ENCODE measurements at regions not wholly inside any gene's neighbourhood (a gene's known extent, or its start where the extent isn't known, plus 50 kb on each side); places are given as distances from the start of the nearest gene placed in this dataset.

- no peaks in the 10 kb centered on the region for H3K9me3 ChIP-seq (ENCODE audit: control insufficient read depth, low read length)
- H3K27ac ChIP-seq, result no peak overlapping the region
- no peak overlapping the region for H2AFZ ChIP-seq
- no peaks in the 10 kb centered on the region for H3K27me3 ChIP-seq (ENCODE audit: control insufficient read depth, insufficient read depth, low read length)
- H3K36me3 ChIP-seq (ENCODE audit: control insufficient read depth, insufficient read depth, low read length), result no peaks in the 10 kb centered on the region
- H3K9ac ChIP-seq, result no peak overlapping the region
- no peaks in the 10 kb centered on the region for H3K4me1 ChIP-seq
- H3K4me3 ChIP-seq (ENCODE audit: low read depth, low read length), result no peak overlapping the region
- H3K4me2 ChIP-seq (ENCODE audit: low read length), result no peak overlapping the region
- no peak for TF ChIP-seq CTCF (IDR thresholded peaks at IDR 0.05)
- H3K79me2 ChIP-seq, result no peaks in the 10 kb centered on the region
These were observed 211.0 kb downstream of the PIK3C3 start for GRCh38 chr18:42165922-42166513.

GRCh38 chr18:42168487-42168886, 213.5 kb downstream of the PIK3C3 start:
- no peak overlapping the region for H3K4me2 ChIP-seq (ENCODE audit: low read length)
- no peak for TF ChIP-seq CTCF (IDR thresholded peaks at IDR 0.05)
- H3K9ac ChIP-seq, result no peak overlapping the region
- no peaks in the 10 kb centered on the region for H3K9me3 ChIP-seq (ENCODE audit: control insufficient read depth, low read length)
- H3K4me3 ChIP-seq (ENCODE audit: low read depth, low read length), result no peak overlapping the region
- H2AFZ ChIP-seq, result no peak overlapping the region
- no peaks in the 10 kb centered on the region for H3K79me2 ChIP-seq
- H3K27me3 ChIP-seq (ENCODE audit: control insufficient read depth, insufficient read depth, low read length), result no peaks in the 10 kb centered on the region
- no peaks in the 10 kb centered on the region for H3K36me3 ChIP-seq (ENCODE audit: control insufficient read depth, insufficient read depth, low read length)
- no peak overlapping the region for H3K27ac ChIP-seq
- no peaks in the 10 kb centered on the region for H3K4me1 ChIP-seq

GRCh38 chr18:42168907-42169306, 213.9 kb downstream of the PIK3C3 start:
- H3K9ac ChIP-seq, result no peak overlapping the region
- H2AFZ ChIP-seq, result no peak overlapping the region
- H3K4me1 ChIP-seq, result no peaks in the 10 kb centered on the region
- no peaks in the 10 kb centered on the region for H3K36me3 ChIP-seq (ENCODE audit: control insufficient read depth, insufficient read depth, low read length)
- TF ChIP-seq CTCF (IDR thresholded peaks at IDR 0.05), result no peak
- no peaks in the 10 kb centered on the region for H3K9me3 ChIP-seq (ENCODE audit: control insufficient read depth, low read length)
- H3K4me3 ChIP-seq (ENCODE audit: low read depth, low read length), result no peak overlapping the region
- no peak overlapping the region for H3K4me2 ChIP-seq (ENCODE audit: low read length)
- H3K27ac ChIP-seq, result no peak overlapping the region
- H3K79me2 ChIP-seq, result no peaks in the 10 kb centered on the region
- H3K27me3 ChIP-seq (ENCODE audit: control insufficient read depth, insufficient read depth, low read length), result no peaks in the 10 kb centered on the region

GRCh38 chr18:42174909-42175308, 219.9 kb downstream of the PIK3C3 start:
- TF ChIP-seq CTCF (IDR thresholded peaks at IDR 0.05), result no peak
- Histone ChIP-seq H3K79me2 (no peaks in the 10 kb centered on the region), H3K4me3 (ENCODE audit: low read depth, low read length) (no peak overlapping the region), H3K27me3 (ENCODE audit: control insufficient read depth, insufficient read depth, low read length) (no peaks in the 10 kb centered on the region), H3K4me1 (no peaks in the 10 kb centered on the region), H3K9me3 (ENCODE audit: control insufficient read depth, low read length) (no peaks in the 10 kb centered on the region), H3K27ac (no peak overlapping the region), H3K4me2 (ENCODE audit: low read length) (no peak overlapping the region), H3K36me3 (ENCODE audit: control insufficient read depth, insufficient read depth, low read length) (no peaks in the 10 kb centered on the region), H3K9ac (no peak overlapping the region), H2AFZ (no peak overlapping the region)

GRCh38 chr18:42176599-42176998, 221.6 kb downstream of the PIK3C3 start:
- Histone ChIP-seq H3K4me1 (no peaks in the 10 kb centered on the region), H3K79me2 (no peaks in the 10 kb centered on the region), H3K4me2 (ENCODE audit: low read length) (no peak overlapping the region), H3K4me3 (ENCODE audit: low read depth, low read length) (no peak overlapping the region), H3K9me3 (ENCODE audit: control insufficient read depth, low read length) (no peaks in the 10 kb centered on the region), H3K27ac (no peak overlapping the region), H3K36me3 (ENCODE audit: control insufficient read depth, insufficient read depth, low read length) (no peaks in the 10 kb centered on the region), H2AFZ (no peak overlapping the region), H3K9ac (no peak overlapping the region), H3K27me3 (ENCODE audit: control insufficient read depth, insufficient read depth, low read length) (no peaks in the 10 kb centered on the region)
- no peak for TF ChIP-seq CTCF (IDR thresholded peaks at IDR 0.05)

Measured in parathyroid adenoma (tissue), 2 donors.